ENCODE measurements at regions not wholly inside any gene's neighbourhood (a gene's known extent, or its start where the extent isn't known, plus 50 kb on each side); places are given as distances from the start of the nearest gene placed in this dataset.

- DNase-seq, result no peak
These were observed 113.7 kb upstream of the SLITRK1 start for GRCh38 chr13:83995930-83996329.

GRCh38 chr13:83992566-83993358, 110.5 kb upstream of the SLITRK1 start:
- no peak for DNase-seq

- DNase-seq, result no peak
These were observed 105.1 kb upstream of the SLITRK1 start for GRCh38 chr13:83987394-83987793.

DNA sequence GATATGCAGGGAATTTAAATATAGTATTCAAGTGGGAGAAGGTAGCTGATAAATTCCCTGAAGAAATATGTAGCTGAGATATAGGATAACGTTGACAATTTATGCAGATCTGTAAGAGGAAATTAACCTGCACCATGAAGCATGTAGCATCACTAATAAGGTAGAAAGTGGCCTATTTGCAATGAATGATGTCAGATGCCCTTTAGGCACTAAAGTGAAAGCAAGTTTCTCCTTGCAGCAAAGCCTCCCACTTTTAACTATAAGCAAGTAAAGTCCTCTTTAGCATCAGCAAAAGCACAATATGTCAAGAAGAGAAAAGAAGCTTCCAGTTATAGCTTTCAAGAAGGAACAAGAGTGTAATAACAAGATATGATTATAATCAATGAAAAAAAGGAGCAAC, 102.5 kb upstream of the SLITRK1 start:
- DNase-seq, result no peak

- DNase-seq, result no peak
These were observed 98.1 kb upstream of the SLITRK1 start for GRCh38 chr13:83980331-83980730.

GRCh38 chr13:83975655-83976165, 93.4 kb upstream of the SLITRK1 start:
- DNase-seq, result no peak

- DNase-seq, result no peak
These were observed 76.3 kb upstream of the SLITRK1 start for GRCh38 chr13:83958531-83958930.

- no peak for DNase-seq
These were observed 72.7 kb upstream of the SLITRK1 start for GRCh38 chr13:83955011-83955410.

GRCh38 chr13:83953916-83954315, 71.6 kb upstream of the SLITRK1 start:
- DNase-seq, result no peak

DNA sequence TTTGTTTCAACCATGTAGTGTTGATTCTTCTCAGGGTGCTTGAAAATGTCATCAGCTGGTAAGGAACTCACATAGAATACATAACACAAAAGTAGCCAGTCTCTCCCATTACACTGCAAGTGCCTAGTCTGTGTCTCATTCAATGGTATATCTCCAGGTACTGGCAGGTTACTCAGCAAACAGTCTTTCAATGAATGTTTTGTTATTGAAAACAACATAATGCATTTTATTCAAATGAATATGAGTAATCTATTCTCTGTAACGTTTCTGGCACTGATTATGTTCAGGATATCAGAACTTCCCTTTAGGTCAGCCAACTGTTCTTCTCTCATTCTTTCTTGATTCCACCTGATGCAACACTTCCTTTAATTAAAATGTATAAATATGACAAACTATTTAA, 68.0 kb upstream of the SLITRK1 start:
- no peak for DNase-seq

GRCh38 chr13:83943530-83944279, 61.4 kb upstream of the SLITRK1 start:
- no peak for DNase-seq

DNA sequence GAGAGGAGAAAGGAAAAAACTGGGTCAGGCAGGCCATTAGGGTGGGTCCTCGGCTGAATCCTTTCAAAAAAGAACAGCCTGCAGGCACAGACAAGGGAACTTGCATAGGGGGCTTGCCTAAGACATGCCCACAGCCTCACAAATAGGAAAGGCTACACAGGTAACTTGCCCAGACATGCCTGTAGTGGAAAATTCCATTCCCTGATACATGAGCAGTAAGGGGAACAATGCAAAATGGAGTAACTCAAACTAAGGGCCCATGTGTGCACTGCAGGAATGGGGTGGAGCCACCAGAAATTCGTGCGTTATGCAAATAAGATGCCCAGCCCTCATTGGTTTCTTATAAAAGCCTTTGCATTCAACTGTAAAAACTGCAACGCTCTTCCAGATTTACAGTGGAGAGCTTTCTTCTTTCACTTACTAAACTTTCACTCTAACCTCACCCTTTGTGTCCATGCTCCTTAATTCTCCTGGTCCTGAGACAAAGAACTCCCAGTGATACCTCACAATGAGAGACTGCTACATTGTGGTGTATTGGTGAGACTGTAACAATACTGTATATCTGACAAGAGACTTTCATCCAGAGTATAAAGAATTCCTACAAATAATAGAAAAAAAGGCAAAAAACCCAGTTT, 59.5 kb upstream of the SLITRK1 start:
- DNase-seq, result no peak

DNA sequence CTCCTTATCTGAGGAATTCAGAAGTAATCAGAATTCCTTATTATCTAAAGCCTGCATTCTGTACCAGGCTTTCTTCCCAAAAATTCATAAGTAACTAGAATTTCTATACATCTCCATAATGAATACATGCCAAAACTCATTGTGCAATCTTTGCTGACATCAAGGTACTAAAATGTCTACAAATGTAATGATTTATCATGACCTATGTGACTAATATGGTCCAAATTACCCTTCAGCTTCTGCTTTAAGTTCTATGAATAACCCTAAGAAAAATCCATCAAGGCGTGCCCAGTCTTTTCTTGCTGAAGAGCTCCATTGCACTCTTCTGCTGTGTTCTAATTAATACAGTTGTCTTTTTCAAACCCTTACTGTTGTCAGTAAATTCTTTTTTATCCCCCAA, 58.5 kb upstream of the SLITRK1 start:
- DNase-seq, result no peak

DNA sequence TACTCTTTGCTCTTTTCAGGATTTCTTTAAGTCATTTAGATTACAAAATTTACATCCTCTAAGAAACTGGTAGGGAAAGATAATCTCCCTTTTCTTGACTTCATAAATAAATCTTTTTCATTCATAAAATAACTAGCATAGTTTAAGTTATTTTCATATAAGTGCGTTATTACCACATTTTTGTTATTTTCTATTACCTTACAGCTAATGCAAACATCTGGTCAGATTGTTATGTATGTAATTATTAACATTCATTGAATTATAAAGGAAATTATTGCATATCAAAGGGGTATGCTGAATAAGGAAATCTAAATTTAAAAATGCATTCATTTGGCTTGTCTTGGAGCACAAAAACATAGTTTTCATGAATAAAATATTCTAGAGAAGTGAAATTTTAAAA, 55.3 kb upstream of the SLITRK1 start:
- no peak for DNase-seq

- DNase-seq, result no peak
These were observed 53.3 kb upstream of the SLITRK1 start for GRCh38 chr13:83935566-83935965.
